ENCODE measurements at regions not wholly inside any gene's neighbourhood (a gene's known extent, or its start where the extent isn't known, plus 50 kb on each side); places are given as distances from the start of the nearest gene placed in this dataset.

- no peak for DNase-seq (ENCODE audit: low spot score)
Observed at GRCh38 chr13:91139232-91139631, 208.3 kb upstream of the MIR17HG start.

GRCh38 chr13:91141543-91142061 lies 205.9 kb upstream of the MIR17HG start:
- no peak for DNase-seq (ENCODE audit: low spot score)

GRCh38 chr13:91142572-91142971 lies 204.9 kb upstream of the MIR17HG start:
- no peak for DNase-seq (ENCODE audit: low spot score)

- DNase-seq (ENCODE audit: low spot score) = no peak
Observed at GRCh38 chr13:91144054-91144453, 203.4 kb upstream of the MIR17HG start.

- DNase-seq (ENCODE audit: low spot score) = no peak
Observed at GRCh38 chr13:91144486-91144885, 203.0 kb upstream of the MIR17HG start.

GRCh38 chr13:91145571-91146205 lies 201.8 kb upstream of the MIR17HG start:
- DNase-seq (ENCODE audit: low spot score) = no peak

- no peak for DNase-seq (ENCODE audit: low spot score)
Observed at GRCh38 chr13:91146601-91147000, 200.9 kb upstream of the MIR17HG start.

- DNase-seq (ENCODE audit: low spot score) = no peak
Observed at GRCh38 chr13:91148098-91148497, 199.4 kb upstream of the MIR17HG start.

GRCh38 chr13:91151921-91152320 lies 195.6 kb upstream of the MIR17HG start:
- DNase-seq (ENCODE audit: low spot score) = no peak

- no peak for DNase-seq (ENCODE audit: low spot score)
Observed at GRCh38 chr13:91153372-91153771, 194.1 kb upstream of the MIR17HG start.

- DNase-seq (ENCODE audit: low spot score) = no peak
Observed at GRCh38 chr13:91154558-91155353, 192.7 kb upstream of the MIR17HG start.

GRCh38 chr13:91155512-91156114 lies 191.9 kb upstream of the MIR17HG start:
- no peak for DNase-seq (ENCODE audit: low spot score)

GRCh38 chr13:91157273-91158016 lies 190.0 kb upstream of the MIR17HG start:
- no peak for DNase-seq (ENCODE audit: low spot score)

GRCh38 chr13:91158017-91158395 lies 189.5 kb upstream of the MIR17HG start:
- DNase-seq (ENCODE audit: low spot score) = no peak

GRCh38 chr13:91162180-91162579 lies 185.3 kb upstream of the MIR17HG start:
- DNase-seq (ENCODE audit: low spot score) = no peak

GRCh38 chr13:91162589-91162988 lies 184.9 kb upstream of the MIR17HG start:
- DNase-seq (ENCODE audit: low spot score) = no peak

- DNase-seq (ENCODE audit: low spot score) = no peak
Observed at GRCh38 chr13:91165758-91166157, 181.7 kb upstream of the MIR17HG start.

- DNase-seq (ENCODE audit: low spot score) = no peak
Observed at GRCh38 chr13:91166714-91167511, 180.6 kb upstream of the MIR17HG start.

GRCh38 chr13:91167706-91168385 lies 179.6 kb upstream of the MIR17HG start:
- DNase-seq (ENCODE audit: low spot score) = no peak

- no peak for DNase-seq (ENCODE audit: low spot score)
Observed at GRCh38 chr13:91168386-91168711, 179.1 kb upstream of the MIR17HG start.
